ENCODE measurements at regions not wholly inside any gene's neighbourhood (a gene's known extent, or its start where the extent isn't known, plus 50 kb on each side); places are given as distances from the start of the nearest gene placed in this dataset.

- H3K9ac ChIP-seq: no peak overlapping the region
- no peaks in the 10 kb centered on the region for H3K9me3 ChIP-seq
- H3K36me3 ChIP-seq: no peaks in the 10 kb centered on the region
- no peaks in the 10 kb centered on the region for H4K20me1 ChIP-seq
- no peak overlapping the region for H3K4me2 ChIP-seq
- H3K4me1 ChIP-seq: no peaks in the 10 kb centered on the region
- H3K4me3 ChIP-seq: no peak overlapping the region
- no peak for TF ChIP-seq Cebpa-rat (IDR thresholded peaks at IDR 0.05)
- no peaks in the 10 kb centered on the region for H3K27me3 ChIP-seq
- no peak overlapping the region for H3K27ac ChIP-seq
These were observed 95.9 kb upstream of the JAG1 start for GRCh38 chr20:10769700-10770099.

- TF ChIP-seq Cebpa-rat (IDR thresholded peaks at IDR 0.05): no peak
These were observed 97.0 kb upstream of the JAG1 start for GRCh38 chr20:10770753-10771152.

GRCh38 chr20:10771435-10772140, 97.8 kb upstream of the JAG1 start:
- Histone ChIP-seq H3K4me1 (no peaks in the 10 kb centered on the region), H4K20me1 (no peaks in the 10 kb centered on the region), H3K9ac (no peak overlapping the region), H3K4me3 (no peak overlapping the region), H3K9me3 (no peaks in the 10 kb centered on the region), H3K4me2 (no peak overlapping the region), H3K36me3 (no peaks in the 10 kb centered on the region), H3K27me3 (no peaks in the 10 kb centered on the region), H3K27ac (no peak overlapping the region)
- no peak for TF ChIP-seq Cebpa-rat (IDR thresholded peaks at IDR 0.05)

More at GRCh38 chr20:10770753-10771152, 97.0 kb upstream of the JAG1 start:
- H3K9me3 ChIP-seq: no peaks in the 10 kb centered on the region
- H3K27ac ChIP-seq: no peak overlapping the region
- H3K36me3 ChIP-seq: no peaks in the 10 kb centered on the region
- H3K4me2 ChIP-seq: no peak overlapping the region
- no peaks in the 10 kb centered on the region for H3K4me1 ChIP-seq
- no peaks in the 10 kb centered on the region for H4K20me1 ChIP-seq
- H3K4me3 ChIP-seq: no peak overlapping the region
- no peak overlapping the region for H3K9ac ChIP-seq
- H3K27me3 ChIP-seq: no peaks in the 10 kb centered on the region

GRCh38 chr20:10774357-10774943, 100.7 kb upstream of the JAG1 start:
- Histone ChIP-seq H3K27me3 (no peaks in the 10 kb centered on the region), H3K27ac (no peak overlapping the region), H3K4me2 (no peak overlapping the region), H4K20me1 (no peaks in the 10 kb centered on the region), H3K9me3 (no peaks in the 10 kb centered on the region), H3K9ac (no peak overlapping the region), H3K4me1 (no peaks in the 10 kb centered on the region), H3K4me3 (no peak overlapping the region), H3K36me3 (no peaks in the 10 kb centered on the region)
- TF ChIP-seq Cebpa-rat (IDR thresholded peaks at IDR 0.05): no peak

GRCh38 chr20:10777710-10778109, 103.9 kb upstream of the JAG1 start:
- Histone ChIP-seq H3K36me3 (no peaks in the 10 kb centered on the region), H3K9me3 (no peaks in the 10 kb centered on the region), H3K27ac (no peak overlapping the region), H3K4me3 (no peak overlapping the region), H4K20me1 (no peaks in the 10 kb centered on the region), H3K4me1 (no peaks in the 10 kb centered on the region), H3K27me3 (no peaks in the 10 kb centered on the region), H3K4me2 (no peak overlapping the region), H3K9ac (no peak overlapping the region)
- no peak for TF ChIP-seq Cebpa-rat (IDR thresholded peaks at IDR 0.05)

GRCh38 chr20:10779911-10780310, 106.1 kb upstream of the JAG1 start:
- no peaks in the 10 kb centered on the region for H3K27me3 ChIP-seq
- H3K4me3 ChIP-seq: no peak overlapping the region
- H3K36me3 ChIP-seq: no peaks in the 10 kb centered on the region
- H4K20me1 ChIP-seq: no peaks in the 10 kb centered on the region
- H3K9ac ChIP-seq: no peak overlapping the region
- no peak overlapping the region for H3K27ac ChIP-seq
- H3K9me3 ChIP-seq: no peaks in the 10 kb centered on the region
- no peaks in the 10 kb centered on the region for H3K4me1 ChIP-seq
- no peak overlapping the region for H3K4me2 ChIP-seq
- no peak for TF ChIP-seq Cebpa-rat (IDR thresholded peaks at IDR 0.05)

GRCh38 chr20:10780901-10781300, 107.1 kb upstream of the JAG1 start:
- no peaks in the 10 kb centered on the region for H3K9me3 ChIP-seq

GRCh38 chr20:10781526-10781925, 107.7 kb upstream of the JAG1 start:
- Histone ChIP-seq H3K27ac (no peak overlapping the region), H3K4me2 (no peak overlapping the region), H3K27me3 (no peaks in the 10 kb centered on the region), H3K9me3 (no peaks in the 10 kb centered on the region), H3K4me3 (no peak overlapping the region), H3K36me3 (no peaks in the 10 kb centered on the region), H3K4me1 (no peaks in the 10 kb centered on the region), H3K9ac (no peak overlapping the region), H4K20me1 (no peaks in the 10 kb centered on the region)
- no peak for TF ChIP-seq Cebpa-rat (IDR thresholded peaks at IDR 0.05)

More at GRCh38 chr20:10780901-10781300, 107.1 kb upstream of the JAG1 start:
- Histone ChIP-seq H3K4me1 (no peaks in the 10 kb centered on the region), H3K9ac (no peak overlapping the region), H3K27ac (no peak overlapping the region), H3K36me3 (no peaks in the 10 kb centered on the region), H3K4me2 (no peak overlapping the region), H3K4me3 (no peak overlapping the region), H3K27me3 (no peaks in the 10 kb centered on the region), H4K20me1 (no peaks in the 10 kb centered on the region)
- TF ChIP-seq Cebpa-rat (IDR thresholded peaks at IDR 0.05): no peak

- Histone ChIP-seq H3K9ac (no peak overlapping the region), H4K20me1 (no peaks in the 10 kb centered on the region), H3K36me3 (no peaks in the 10 kb centered on the region), H3K4me1 (no peaks in the 10 kb centered on the region), H3K27ac (no peak overlapping the region), H3K4me2 (no peak overlapping the region), H3K27me3 (no peaks in the 10 kb centered on the region), H3K9me3 (no peaks in the 10 kb centered on the region), H3K4me3 (no peak overlapping the region)
- no peak for TF ChIP-seq Cebpa-rat (IDR thresholded peaks at IDR 0.05)
These were observed 110.1 kb upstream of the JAG1 start for GRCh38 chr20:10783707-10784553.
